HepG2 (cell line): ENCODE measurements at regions not wholly inside any gene's neighbourhood (a gene's known extent, or its start where the extent isn't known, plus 50 kb on each side); places are given as distances from the start of the nearest gene placed in this dataset.

Experiments
- ATAC-seq: fragments of 200-7000 bp; cut with Tn5 transposase; 3 replicates; pipeline ENCODE4 v1.9.1; 2020; ENCODE audit warnings: mild to moderate bottlenecking, moderate library complexity
- BruUV-seq: library from RNA; stranded (reverse); fragments of 400-500 nt; replicated peaks from 2 replicates; lab custom pipeline; 2021; lab: Mats Ljungman, UMichigan
- CTCF ChIA-PET: fragments of 300-600 bp; formaldehyde crosslinking; extraction: SDS; loops from one replicate; lab custom pipeline; 2021; ENCODE audit warnings: low total read pairs, inconsistent platforms, low intra/inter-chr PET ratio; lab: Yijun Ruan, JAX
- POLR2A ChIA-PET: fragments of 350-600 bp; sonication (Branson Sonifier 250); formaldehyde crosslinking; loops from one replicate; lab custom pipeline; 2020; ENCODE audit warnings: antibody characterized with exemption, inconsistent platforms; lab: Yijun Ruan, JAX
- DNase-seq: peaks from one replicate; pipeline ENCODE4 v3.0.0-alpha.2; 2015; ENCODE audit warnings: low spot score
- FAIRE-seq: peaks from 3 replicates; lab custom pipeline; 2011; peaks lifted over from hg19 to GRCh38; lab: Jason Lieb, UNC
- H2AFZ ChIP-seq: one replicate; pipeline ENCODE4 v1.6.1; 2011; ENCODE audit warnings: low read length, inconsistent platforms
- H3K27ac ChIP-seq: fragments of 300-600 bp; 3 replicates; pipeline ENCODE4 v1.8.0; 2011; ENCODE audit warnings: mixed run types, mild to moderate bottlenecking, mixed read lengths, low read length, inconsistent platforms; ENCODE audit not compliant: insufficient read depth; ENCODE audit errors: extremely low read length
- H3K27me3 ChIP-seq, 2 experiments: fragments of 200-600 bp in 1 of 2; 2 replicates in 1 of 2; 3 replicates in 1 of 2; pipeline versions ENCODE4 v1.6.0 to v1.8.0; 2011; ENCODE audit warnings: low read length in 2 of 2, mild to moderate bottlenecking in 2 of 2, moderate library complexity in 2 of 2, inconsistent platforms in 1 of 2; ENCODE audit not compliant: insufficient read depth in 2 of 2, control insufficient read depth in 1 of 2
- H3K36me3 ChIP-seq, 2 experiments: fragments of 200-600 bp in 1 of 2; replicated peaks in 1 of 2; 2 replicates in 1 of 2; 3 replicates in 1 of 2; pipeline versions ENCODE4 v1.5.1 to v1.8.0; 2011; ENCODE audit warnings: low read length in 2 of 2, inconsistent platforms in 1 of 2; ENCODE audit not compliant: insufficient read depth in 2 of 2, control insufficient read depth in 1 of 2
- H3K4me1 ChIP-seq: 2 replicates; pipeline ENCODE4 v1.5.1; 2012; ENCODE audit warnings: low read length, inconsistent platforms; ENCODE audit not compliant: insufficient read depth
- H3K4me2 ChIP-seq: 2 replicates; pipeline ENCODE4 v1.6.0; 2011; ENCODE audit warnings: low read depth, low read length, inconsistent platforms
- H3K4me3 ChIP-seq, 3 experiments: fragments of 200-600 bp in 1 of 3; sonication (generic), shearing (Covaris generic) in 1 of 3; replicated peaks in 1 of 3; 2 replicates each; pipeline ENCODE4 v1.5.1; 2011 to 2016; ENCODE audit warnings: low read length in 3 of 3, inconsistent platforms in 2 of 3, low read depth in 2 of 3, mild to moderate bottlenecking in 2 of 3, control low read depth in 1 of 3, mixed read lengths in 1 of 3; ENCODE audit not compliant: insufficient read depth in 1 of 3
- H3K79me2 ChIP-seq: one replicate; pipeline ENCODE4 v1.6.1; 2011; ENCODE audit warnings: low read length, inconsistent platforms; ENCODE audit not compliant: insufficient read depth
- H3K9ac ChIP-seq: 2 replicates; pipeline ENCODE4 v1.6.0; 2011; ENCODE audit warnings: mild to moderate bottlenecking, low read depth, low read length, inconsistent platforms; ENCODE audit not compliant: insufficient read depth
- H3K9me3 ChIP-seq: 2 replicates; pipeline ENCODE4 v1.5.1; 2012; ENCODE audit warnings: mild to moderate bottlenecking, low read length
- H4K20me1 ChIP-seq: 2 replicates; pipeline ENCODE4 v1.6.0; 2011; ENCODE audit warnings: inconsistent platforms, mild to moderate bottlenecking, low read length, moderate library complexity; ENCODE audit not compliant: insufficient read depth
- E2F5 ChIP-seq: sonication (generic); formaldehyde crosslinking; conservative IDR thresholded peaks from 2 replicates; pipeline ENCODE4 v1.4.0; 2020; ENCODE audit warnings: missing genetic modification reagents
- ETV5 ChIP-seq: IDR thresholded peaks from 2 replicates; pipeline ENCODE4 v1.6.1; 2018; ENCODE audit warnings: missing biosample characterization, missing genetic modification reagents, inconsistent platforms, borderline replicate concordance
- FOSL1 ChIP-seq: sonication (generic); formaldehyde crosslinking; IDR thresholded peaks from 2 replicates; pipeline ENCODE4 v1.9.0; 2021; ENCODE audit warnings: missing genetic modification reagents, borderline replicate concordance
- FOXC1 ChIP-seq: sonication (generic); formaldehyde crosslinking; IDR thresholded peaks from 2 replicates; pipeline ENCODE4 v1.8.0; 2022; ENCODE audit warnings: mild to moderate bottlenecking, missing genetic modification reagents, borderline replicate concordance
- FOXJ3 ChIP-seq: sonication (generic); formaldehyde crosslinking; IDR thresholded peaks from 2 replicates; pipeline ENCODE4 v1.4.0; 2020; ENCODE audit warnings: missing genetic modification reagents, mild to moderate bottlenecking, borderline replicate concordance
- HIVEP1 ChIP-seq: sonication (generic); formaldehyde crosslinking; IDR thresholded peaks from 2 replicates; pipeline ENCODE4 v1.4.0; 2020; ENCODE audit warnings: mild to moderate bottlenecking, missing genetic modification reagents
- HMGXB3 ChIP-seq: sonication (generic); formaldehyde crosslinking; IDR thresholded peaks from 2 replicates; pipeline ENCODE4 v1.4.0; 2020; ENCODE audit warnings: missing genetic modification reagents, borderline replicate concordance
- REXO4 ChIP-seq: sonication (generic); formaldehyde crosslinking; IDR thresholded peaks from 2 replicates; pipeline ENCODE4 v1.8.0; 2022; ENCODE audit warnings: missing genetic modification reagents, mild to moderate bottlenecking, borderline replicate concordance
- ZMAT5 ChIP-seq: sonication (generic); formaldehyde crosslinking; IDR thresholded peaks from 2 replicates; pipeline ENCODE4 v1.5.0; 2020; ENCODE audit warnings: mild to moderate bottlenecking, low read depth, missing genetic modification reagents, borderline replicate concordance
- ZNF260 ChIP-seq: sonication (generic); formaldehyde crosslinking; IDR thresholded peaks from 2 replicates; pipeline ENCODE4 v1.4.0; 2020; ENCODE audit warnings: missing genetic modification reagents, low read depth, mild to moderate bottlenecking, borderline replicate concordance
- ZNF496 ChIP-seq: sonication (generic); formaldehyde crosslinking; IDR thresholded peaks from 2 replicates; pipeline ENCODE4 v1.8.1; 2023; ENCODE audit warnings: mild to moderate bottlenecking, moderate library complexity, missing genetic modification reagents; ENCODE audit not compliant: insufficient replicate concordance
- ZNF646 ChIP-seq: sonication (generic); formaldehyde crosslinking; IDR thresholded peaks from 2 replicates; pipeline ENCODE4 v1.9.0; 2021; ENCODE audit warnings: mild to moderate bottlenecking, missing genetic modification reagents
- WGBS: methylation state at CpG from one replicate; pipeline ENCODE4 v1.1.6; 2017; ENCODE audit warnings: low lambda C conversion rate; 5-methylcytosine and 5-hydroxymethylcytosine counted together
- in situ Hi-C: cut with HindIII; loops from 2 replicates; pipeline ENCODE4 v1.10.0; 2017; ENCODE audit warnings: low pct_unique_long_range_greater_than_20kb; ENCODE audit not compliant: extremely low pct_ligation_motif_present
- intact Hi-C: fragments of 100-400 bp; cut with micrococcal nuclease; formaldehyde crosslinking; loops from one replicate; pipeline ENCODE4 v1.10.0; 2022; ENCODE audit not compliant: unreplicated experiment

- Histone ChIP-seq H3K9ac (no peak overlapping the region), H3K27ac (no peak overlapping the region), H3K4me3 (no peak overlapping the region), H3K36me3 (no peaks in the 10 kb centered on the region), H3K27me3 (no peaks in the 10 kb centered on the region; a peak in 1 of 5 replicates), H3K4me1 (no peaks in the 10 kb centered on the region), H3K4me2 (no peak overlapping the region), H2AFZ (no peak overlapping the region), H3K9me3 (no peaks in the 10 kb centered on the region), H4K20me1 (no peaks in the 10 kb centered on the region), H3K79me2 (no peaks in the 10 kb centered on the region)
- no peak for DNase-seq
- intact Hi-C loops (no loop called here), in situ Hi-C loops (no loop called here)
- ChIA-PET POLR2A (no interaction called here), CTCF (no interaction called here)
- ATAC-seq: no peak
- no TSS peak for BruUV-seq
- no peak for FAIRE-seq
- 55% methylated on average over 4 of the region's 17 CpGs for WGBS
- no peak for TF ChIP-seq FOXJ3 (CRISPR knock-in tag)
- TF ChIP-seq ZMAT5: no peak
- no peak for TF ChIP-seq ZNF496 (CRISPR knock-in tag)
- no peak for TF ChIP-seq E2F5
- TF ChIP-seq ZNF646 (CRISPR knock-in tag): no peak
- no peak for TF ChIP-seq FOSL1 (CRISPR knock-in tag)
- TF ChIP-seq REXO4 (CRISPR knock-in tag): no peak
- no peak for TF ChIP-seq ETV5 (CRISPR knock-in tag)
- no peak for TF ChIP-seq FOXC1 (CRISPR knock-in tag)
- no peak for TF ChIP-seq ZNF260
- TF ChIP-seq HIVEP1: no peak
- TF ChIP-seq HMGXB3: no peak
Observed at GRCh38 chr10:52890281-52890680, 117.7 kb upstream of the MBL2 start.
